Transverse colon (tissue), 3 donors: ENCODE measurements at regions not wholly inside any gene's neighbourhood (a gene's known extent, or its start where the extent isn't known, plus 50 kb on each side); places are given as distances from the start of the nearest gene placed in this dataset.
"Not testable (repeated sequence)": the region's sequence is repeated elsewhere in the genome, so short reads cannot be mapped to it uniquely, and the experiment has no call there.

ENCODE experiments used
- CTCF ChIP-seq, 5 experiments: fragments of 200-600 bp in 3 of 5; fragments of 450-650 bp in 2 of 5; sonication (generic) in 3 of 5; IDR thresholded peaks; 1 replicate in 2 of 5; 2 replicates in 3 of 5; pipeline ENCODE4 v1.5.1; 2016 to 2017; ENCODE audit warnings: antibody characterized with exemption in 5 of 5, inconsistent platforms in 3 of 5, mild to moderate bottlenecking in 2 of 5, moderate library complexity in 1 of 5
- POLR2A ChIP-seq: fragments of 450-650 bp; IDR thresholded peaks from one replicate; pipeline ENCODE4 v1.6.1; 2016; ENCODE audit warnings: antibody characterized with exemption, mild to moderate bottlenecking, moderate library complexity

DNA sequence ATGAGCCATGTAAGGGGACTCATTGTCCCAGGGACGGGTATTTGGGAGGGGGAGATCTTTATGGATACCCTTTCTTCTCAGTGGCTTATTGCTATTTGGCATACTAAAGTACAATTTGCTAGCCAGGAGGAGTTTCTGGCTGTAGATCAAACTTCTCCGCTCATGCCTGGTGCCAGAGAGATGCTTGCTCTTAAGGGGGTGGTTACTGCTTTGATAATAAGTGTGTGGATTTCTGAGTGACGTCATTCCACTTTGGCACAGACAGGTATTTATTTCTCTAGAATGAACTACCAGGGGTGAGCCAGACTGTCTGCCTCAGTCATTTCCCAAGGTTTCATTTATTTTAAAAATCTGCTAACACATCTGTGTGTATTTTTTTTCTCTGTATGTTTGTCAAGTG, 131.1 kb downstream of the SRGAP2 start:
- TF ChIP-seq CTCF (IDR thresholded peaks at IDR 0.05); POLR2A: not testable (repeated sequence)
